NCI-H524 (cell line): ENCODE measurements at regions not wholly inside any gene's neighbourhood (a gene's known extent, or its start where the extent isn't known, plus 50 kb on each side); places are given as distances from the start of the nearest gene placed in this dataset.
A peak's percentile ranks its signal among the peaks of the same experiment; 100 is the strongest.

Source experiments
- DNase-seq, 2 experiments: peaks; one replicate each; lab custom pipeline; 2025; lab: John Stamatoyannopoulos, UW

- DNase-seq = no peak
These were observed 239.8 kb upstream of the THBS1 start for GRCh38 chr15:39340903-39341645.

- DNase-seq = no peak
These were observed 236.2 kb upstream of the THBS1 start for GRCh38 chr15:39344662-39345141.

DNA sequence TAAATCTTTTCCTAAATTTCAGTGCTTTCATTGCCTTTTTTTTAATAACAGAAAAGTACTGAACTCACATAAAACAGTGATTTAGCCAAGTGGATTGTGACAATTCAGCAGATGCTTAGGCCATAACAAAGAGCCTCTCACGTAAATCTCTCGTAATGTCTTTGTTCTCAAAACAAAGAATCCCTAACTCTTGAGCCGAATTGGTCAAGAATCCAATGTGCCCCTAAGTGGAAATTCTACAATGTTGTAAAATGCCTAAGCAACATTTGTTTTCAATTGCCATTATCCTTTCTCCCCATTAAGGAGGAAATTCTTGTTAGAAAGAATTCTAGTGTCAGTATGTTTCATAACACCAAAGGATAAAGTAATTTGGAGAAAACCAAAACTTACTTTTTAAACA, 235.7 kb upstream of the THBS1 start:
- DNase-seq = no peak

DNA sequence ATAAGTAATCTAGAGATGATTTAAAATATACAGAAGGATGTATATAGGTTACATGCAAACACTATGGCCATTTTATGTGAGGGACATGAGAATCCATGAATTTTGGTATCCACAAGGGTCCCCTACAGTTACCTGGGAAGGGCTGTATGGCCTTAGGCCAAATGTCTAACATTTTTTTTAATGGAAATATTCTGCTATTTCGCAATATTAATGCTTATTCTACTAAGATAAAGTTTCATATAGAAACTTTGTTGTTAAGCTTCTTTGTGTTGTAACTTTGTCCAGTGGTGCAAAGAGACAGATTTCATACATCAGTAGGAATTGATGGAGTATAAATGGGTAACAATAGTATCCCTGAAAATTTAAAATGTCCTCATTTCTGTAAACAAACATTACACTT, 233.4 kb upstream of the THBS1 start:
- no peak for DNase-seq

- DNase-seq = no peak
These were observed 230.1 kb upstream of the THBS1 start for GRCh38 chr15:39350785-39351184.

DNA sequence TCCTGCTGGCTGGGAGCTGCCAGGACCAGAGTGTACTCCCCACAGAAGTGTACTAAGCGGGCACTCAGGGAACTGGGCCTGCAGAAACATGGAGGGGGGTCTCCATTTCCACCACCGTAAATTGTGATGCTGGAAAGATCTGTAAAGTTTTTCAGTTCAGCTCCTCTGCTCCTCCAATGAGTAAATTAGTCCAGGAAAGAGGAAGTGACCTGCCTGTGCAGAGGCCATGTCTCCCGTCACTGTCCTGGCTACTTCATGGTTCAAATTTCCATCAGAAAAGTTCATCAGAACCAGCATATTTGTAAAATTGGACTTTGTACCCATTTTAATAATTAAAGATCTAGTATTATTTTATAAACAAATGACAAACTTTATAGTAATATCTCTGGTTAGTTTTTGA, 226.7 kb upstream of the THBS1 start:
- DNase-seq = no peak

DNA sequence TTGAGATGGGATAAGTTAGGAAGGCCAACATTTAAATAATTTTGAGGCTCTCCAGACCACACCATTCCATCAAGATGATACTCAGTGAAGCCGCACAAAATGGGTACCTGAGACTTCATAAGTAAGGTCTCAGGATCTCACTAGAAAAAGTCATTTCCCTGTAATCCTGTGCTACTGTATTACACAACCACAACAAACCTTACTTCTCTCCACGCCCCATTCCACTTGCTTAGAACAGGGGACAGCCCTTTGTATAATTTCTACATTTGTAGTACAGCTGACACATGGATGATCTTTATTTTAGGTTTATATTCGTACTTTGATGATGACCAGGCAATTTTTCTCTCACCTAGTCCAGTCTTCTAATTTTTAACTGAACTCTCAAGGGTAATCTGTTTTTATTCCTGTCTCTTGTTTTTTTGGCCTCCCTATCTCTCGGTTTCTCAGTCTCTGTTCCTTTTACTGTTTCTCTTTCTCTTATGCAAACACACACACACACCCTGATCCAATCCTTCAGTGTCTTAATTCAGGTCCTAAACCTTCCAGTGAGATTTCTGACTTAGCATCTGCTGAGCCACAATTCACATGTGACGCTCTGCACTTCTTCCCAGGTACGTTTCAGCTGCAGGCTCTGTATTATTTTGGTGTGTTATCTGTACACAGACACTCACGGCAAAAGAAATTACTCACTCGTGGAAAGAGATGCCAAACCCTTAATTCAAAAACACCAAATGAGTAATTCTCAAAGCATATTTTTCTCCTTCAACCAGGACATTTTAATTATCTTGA, 223.2 kb upstream of the THBS1 start:
- DNase-seq = no peak

DNA sequence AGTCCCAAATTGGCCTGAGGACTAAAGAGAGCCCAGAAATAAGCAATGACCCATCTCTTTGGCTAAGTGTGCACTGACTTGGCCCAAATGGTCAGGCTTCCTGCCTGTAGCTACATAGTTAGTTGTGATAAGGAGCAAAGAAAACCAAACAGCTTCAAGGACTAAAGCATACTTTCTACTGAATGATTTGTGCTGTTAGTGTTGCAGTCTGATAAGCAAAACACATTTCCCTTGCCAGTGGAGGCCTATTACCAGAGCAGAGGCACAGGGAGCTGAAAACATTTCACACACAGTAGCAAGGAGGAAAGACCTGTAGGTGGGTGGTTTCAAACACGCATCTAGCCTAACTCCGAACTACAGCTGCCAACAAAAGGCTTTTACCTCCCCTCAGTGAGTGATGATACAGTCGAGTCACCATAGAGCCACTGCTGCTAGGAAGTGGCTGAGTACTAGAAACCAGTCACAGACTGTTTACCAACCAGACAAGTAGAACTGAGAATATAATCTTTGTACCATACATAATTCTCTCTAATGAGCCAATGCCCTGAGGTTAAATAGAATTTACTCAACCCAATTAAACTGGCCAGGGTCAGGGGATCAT, 222.3 kb upstream of the THBS1 start:
- no peak for DNase-seq

DNA sequence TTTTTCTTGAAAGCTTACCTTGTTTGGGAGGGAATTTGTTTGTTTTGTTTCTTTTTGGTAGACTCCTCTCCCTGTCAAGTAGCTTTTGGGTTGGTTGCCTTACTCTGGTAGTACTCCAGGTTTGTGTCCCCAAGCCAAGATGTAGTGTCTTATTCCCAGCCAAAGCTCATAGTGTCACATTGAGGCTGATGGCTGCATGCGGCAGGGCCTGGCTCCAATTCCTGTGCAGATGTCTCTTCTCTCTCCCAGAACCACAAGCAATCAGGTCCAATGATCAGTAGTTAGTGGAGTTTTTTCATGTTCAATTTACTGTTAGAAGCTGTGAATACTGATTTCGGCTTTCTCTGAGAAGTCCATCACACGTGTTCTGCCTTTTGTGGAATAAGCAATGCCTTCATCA, 221.1 kb upstream of the THBS1 start:
- DNase-seq = no peak

DNA sequence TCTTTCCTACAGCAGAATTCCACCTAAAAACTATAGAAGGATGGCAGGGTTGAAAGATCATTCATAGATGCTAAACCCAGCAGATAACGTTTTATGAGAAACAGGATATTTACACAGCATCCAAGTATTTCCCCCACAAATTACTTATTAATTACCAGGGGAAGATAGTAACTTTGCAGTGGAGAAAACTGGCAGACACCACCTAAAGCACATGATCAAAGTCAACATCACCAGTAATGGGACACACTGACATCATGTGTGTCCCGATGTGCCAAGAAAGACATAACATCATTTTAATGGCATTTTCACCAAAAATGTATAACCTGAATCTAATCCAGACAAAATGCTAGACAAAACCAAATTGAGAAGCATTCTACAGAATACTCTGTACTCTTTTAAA, 220.4 kb upstream of the THBS1 start:
- no peak for DNase-seq

DNA sequence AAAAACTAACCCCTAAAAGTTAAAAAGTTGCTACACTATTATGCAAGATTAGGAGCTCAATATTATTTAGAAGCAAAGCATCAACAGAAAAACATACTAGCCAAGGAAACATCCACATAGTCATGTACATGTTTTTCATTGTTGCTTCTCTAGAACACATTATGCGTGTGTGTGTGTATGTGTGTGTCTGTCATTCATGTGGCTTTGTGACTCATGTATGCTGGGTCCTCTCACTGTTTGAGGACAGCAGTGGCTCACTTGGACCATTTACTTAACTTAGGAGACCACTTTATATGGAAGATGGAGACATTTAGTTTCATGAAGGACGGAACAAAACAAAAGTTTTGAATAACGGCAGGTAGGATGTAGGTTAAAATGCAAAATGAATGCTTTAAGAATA, 219.4 kb upstream of the THBS1 start:
- DNase-seq = no peak

DNA sequence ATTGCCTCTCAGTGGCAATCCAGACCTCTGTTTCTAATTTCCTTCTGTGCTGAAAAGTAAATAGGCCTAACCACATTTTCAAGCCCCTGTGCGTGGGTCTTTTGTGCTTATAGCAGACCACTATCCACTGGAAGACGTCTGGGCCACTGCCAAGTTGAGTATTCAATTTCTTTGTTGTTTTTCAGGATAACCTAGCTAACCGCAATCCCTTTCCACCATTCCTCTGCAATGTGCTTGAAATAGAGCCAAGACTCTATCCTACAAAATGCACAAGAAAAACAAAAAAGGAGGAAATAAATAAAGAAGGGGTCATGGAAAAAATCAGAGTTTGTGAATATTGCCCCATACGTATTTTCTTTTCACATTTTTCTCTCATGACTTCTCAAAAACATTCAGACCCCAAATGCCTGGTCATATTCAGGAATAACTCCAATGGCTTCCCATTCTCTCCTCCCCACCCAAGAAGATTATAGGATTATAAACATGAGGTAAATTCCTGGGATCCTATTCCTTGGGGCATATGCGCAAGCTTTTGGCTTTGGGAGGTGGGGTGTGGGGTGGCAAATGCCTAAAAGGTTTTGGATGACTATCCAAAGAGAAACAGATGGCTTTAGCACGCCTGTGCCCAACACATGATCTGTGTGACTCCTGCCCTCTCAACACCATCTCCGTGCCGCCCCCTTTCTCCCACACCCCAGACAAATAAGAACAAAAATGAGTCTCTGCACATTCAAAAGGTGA, 217.9 kb upstream of the THBS1 start:
- peak; percentile 93 to 97 for DNase-seq

DNA sequence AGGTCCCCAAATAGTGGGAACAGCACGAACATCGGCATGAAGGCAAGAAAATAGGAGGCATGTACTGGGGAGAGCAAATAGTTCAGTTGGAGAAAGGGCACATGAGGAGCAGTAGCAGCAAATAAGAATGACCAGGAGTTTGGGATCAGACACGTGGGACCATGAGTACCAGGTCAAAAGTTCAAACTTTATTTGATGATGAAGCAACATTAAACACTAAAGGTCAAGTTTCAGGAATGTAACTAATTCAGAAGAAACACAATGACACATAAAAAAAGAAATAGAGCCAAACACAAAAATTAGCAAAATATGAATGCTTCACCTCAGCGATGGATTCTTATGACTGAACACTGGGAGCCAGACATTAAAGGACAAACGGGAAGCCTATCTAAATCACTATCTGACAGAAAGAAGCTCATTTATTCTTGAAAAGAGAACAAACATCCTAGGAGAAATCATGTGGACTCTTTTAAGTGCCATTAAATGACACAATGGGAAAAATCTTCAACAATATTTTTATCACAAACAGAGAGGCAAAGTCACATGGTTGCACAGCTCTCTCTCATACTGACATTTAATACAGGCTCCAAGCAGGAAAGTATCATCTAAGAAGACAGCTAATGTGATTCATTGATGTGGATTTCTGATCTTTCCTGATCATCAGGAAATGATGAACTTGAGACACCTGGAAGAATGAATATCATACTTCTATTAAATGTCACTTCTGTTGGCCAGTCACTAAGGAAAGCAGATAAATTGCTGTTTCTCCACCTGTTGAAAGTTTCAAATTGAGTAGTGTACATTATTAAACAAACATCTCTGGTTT, 216.9 kb upstream of the THBS1 start:
- DNase-seq = peak in 1 of 2 experiments; percentile 31

- DNase-seq = no peak
These were observed 216.2 kb upstream of the THBS1 start for GRCh38 chr15:39364721-39365120.

DNA sequence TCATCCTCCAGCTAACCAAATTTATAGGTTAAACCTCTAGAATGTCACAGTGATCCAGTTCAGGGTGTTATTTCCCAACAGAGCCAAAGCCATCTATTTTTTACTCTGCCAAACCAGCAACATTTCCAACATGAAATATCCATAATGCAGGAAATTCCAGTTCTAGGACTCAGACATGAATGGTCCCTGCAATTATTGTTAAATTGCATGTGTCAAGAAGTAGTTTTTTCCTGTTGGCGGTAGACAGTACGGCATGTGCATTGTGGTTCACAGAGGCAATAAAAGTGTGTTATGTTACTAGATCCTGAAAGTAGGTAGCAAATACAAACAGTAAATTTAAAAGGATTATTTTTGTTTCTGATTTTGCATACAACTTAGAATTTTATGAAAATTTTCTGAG, 215.7 kb upstream of the THBS1 start:
- DNase-seq = no peak

- DNase-seq = no peak
These were observed 215.0 kb upstream of the THBS1 start for GRCh38 chr15:39365873-39366272.

- DNase-seq = no peak
These were observed 213.3 kb upstream of the THBS1 start for GRCh38 chr15:39367596-39367995.

- no peak for DNase-seq
These were observed 211.1 kb upstream of the THBS1 start for GRCh38 chr15:39369768-39370167.

DNA sequence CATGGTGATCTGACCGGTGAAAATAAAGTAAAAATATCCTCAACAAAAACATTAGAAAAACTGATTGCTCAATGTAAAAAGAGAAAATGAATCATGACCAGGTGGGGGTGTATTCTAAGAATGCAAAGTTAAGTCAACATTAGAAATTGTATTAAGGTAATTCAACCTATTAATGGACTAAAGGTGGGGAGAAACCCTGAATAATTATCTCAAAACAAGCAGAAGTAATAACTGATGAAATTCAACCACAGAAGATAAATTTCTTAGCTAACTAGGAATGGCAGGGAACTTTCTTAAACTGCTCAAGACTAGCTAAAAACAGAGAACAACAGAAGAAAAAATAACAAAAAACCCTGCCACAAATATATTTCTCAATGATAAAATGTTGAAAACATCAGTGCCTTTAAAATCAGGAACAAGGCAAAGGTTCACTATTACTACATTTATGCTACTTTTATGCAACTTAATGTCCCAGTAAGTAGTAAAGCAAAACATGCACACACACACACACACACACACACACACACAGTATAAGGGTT, 204.4 kb upstream of the THBS1 start:
- DNase-seq = no peak

GRCh38 chr15:39381517-39381916, 199.4 kb upstream of the THBS1 start:
- no peak for DNase-seq

DNA sequence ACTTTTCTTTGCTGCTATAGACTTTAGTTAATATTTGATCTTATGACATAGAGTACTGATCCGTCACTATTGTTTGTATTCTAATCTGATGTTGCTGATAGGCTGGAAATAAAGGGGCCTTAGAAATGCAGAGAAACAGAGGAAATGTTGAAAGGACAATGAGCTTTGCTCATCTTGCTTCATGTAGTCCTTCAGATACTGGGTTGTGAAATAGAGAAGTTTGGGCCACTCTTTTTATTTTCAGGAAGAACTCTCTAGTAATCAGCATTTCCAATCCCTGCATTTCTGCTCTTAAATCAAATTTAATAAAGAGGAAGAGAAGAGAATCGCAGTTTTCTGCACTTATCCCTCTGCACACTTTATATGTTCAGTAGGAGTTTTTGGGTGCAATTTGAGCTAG, 192.8 kb upstream of the THBS1 start:
- DNase-seq = no peak
